AG04449 (cell line): ENCODE measurements at regions not wholly inside any gene's neighbourhood (a gene's known extent, or its start where the extent isn't known, plus 50 kb on each side); places are given as distances from the start of the nearest gene placed in this dataset.

Source experiments
- CTCF ChIA-PET: fragments of 350-600 bp; formaldehyde crosslinking; extraction: SDS; loops from one replicate; lab custom pipeline; 2021; ENCODE audit warnings: antibody characterized with exemption; lab: Yijun Ruan, JAX
- POLR2A ChIA-PET: fragments of 400-600, 350-600 bp; formaldehyde crosslinking; extraction: SDS; loops from one replicate; lab custom pipeline; 2020; ENCODE audit warnings: antibody characterized with exemption, inconsistent platforms; lab: Yijun Ruan, JAX
- DNase-seq: peaks from one replicate; pipeline ENCODE4 v3.0.0-alpha.2; 2010; ENCODE audit warnings: low read depth, low spot score
- H3K4me3 ChIP-seq: 2 replicates; pipeline ENCODE4 v1.5.1; 2011; ENCODE audit warnings: low read depth, mild to moderate bottlenecking, control low read depth, low read length
- CTCF ChIP-seq: IDR thresholded peaks from one replicate; pipeline ENCODE4 v1.5.1; 2011; ENCODE audit warnings: mild to moderate bottlenecking, moderate library complexity, low read length, control low read depth, inconsistent platforms; ENCODE audit not compliant: insufficient read depth; ENCODE audit errors: missing control alignments

- CTCF ChIA-PET, result no interaction called here
- H3K4me3 ChIP-seq, result no peak overlapping the region
- POLR2A ChIA-PET, result no interaction called here
- no peak for TF ChIP-seq CTCF
- no peak for DNase-seq
These were observed 336.1 kb upstream of the PABPC4L start for GRCh38 chr4:134537701-134538100.

GRCh38 chr4:134533068-134533467 is 331.5 kb upstream of the PABPC4L start:
- no peak overlapping the region for H3K4me3 ChIP-seq
- POLR2A ChIA-PET, result no interaction called here
- TF ChIP-seq CTCF, result no peak

GRCh38 chr4:134531013-134531412 is 329.4 kb upstream of the PABPC4L start:
- ChIA-PET POLR2A (no interaction called here), CTCF (no interaction called here)

More at GRCh38 chr4:134533068-134533467, 331.5 kb upstream of the PABPC4L start:
- CTCF ChIA-PET, result no interaction called here
- DNase-seq, result no peak

GRCh38 chr4:134529629-134530028 is 328.0 kb upstream of the PABPC4L start:
- CTCF ChIA-PET, result no interaction called here
- DNase-seq, result no peak
- no peak for TF ChIP-seq CTCF
- POLR2A ChIA-PET, result no interaction called here
- H3K4me3 ChIP-seq, result no peak overlapping the region

More at GRCh38 chr4:134531013-134531412, 329.4 kb upstream of the PABPC4L start:
- no peak for DNase-seq
- H3K4me3 ChIP-seq, result no peak overlapping the region
- TF ChIP-seq CTCF, result no peak

GRCh38 chr4:134518574-134519217 is 317.1 kb upstream of the PABPC4L start:
- POLR2A ChIA-PET, result no interaction called here
- CTCF ChIA-PET, result no interaction called here
- no peak for DNase-seq
- TF ChIP-seq CTCF, result no peak
- no peak overlapping the region for H3K4me3 ChIP-seq

- no peak for TF ChIP-seq CTCF
- CTCF ChIA-PET, result no interaction called here
- POLR2A ChIA-PET, result no interaction called here
- no peak overlapping the region for H3K4me3 ChIP-seq
- DNase-seq, result no peak
These were observed 309.0 kb upstream of the PABPC4L start for GRCh38 chr4:134510544-134510943.
